ENCODE measurements at regions not wholly inside any gene's neighbourhood (a gene's known extent, or its start where the extent isn't known, plus 50 kb on each side); places are given as distances from the start of the nearest gene placed in this dataset.

GRCh38 chr7:84913731-84914130 lies 273.1 kb downstream of the SEMA3D start:
- no peak overlapping the region; the same call in 1 of the 2 replicates for H3K27ac ChIP-seq
- H3K9ac ChIP-seq, result no peak overlapping the region
- H3K4me3 ChIP-seq, result peak overlapping the region; percentile 55
- peak overlapping the region; percentile 85 for H2AFZ ChIP-seq
- H3K9me3 ChIP-seq (ENCODE audit: low read depth), result no peaks in the 10 kb centered on the region
- H3F3A ChIP-seq (ENCODE audit: insufficient read depth), result peaks cover 4% of the 10 kb centered on the region; the same call in 1 of the 2 replicates
- H3K27me3 ChIP-seq (replicated peaks; ENCODE audit: insufficient read depth), result no peaks in the 10 kb centered on the region
- no peaks in the 10 kb centered on the region for H3K9me2 ChIP-seq (ENCODE audit: insufficient read depth)
- TF ChIP-seq EZH2phosphoT487 (IDR thresholded peaks at IDR 0.05; ENCODE audit: insufficient read depth, low read depth), result no peak
- no peak for TF ChIP-seq EZH2 (IDR thresholded peaks at IDR 0.05; ENCODE audit: insufficient read depth, poor library complexity, severe bottlenecking)
- peaks cover 15% of the 10 kb centered on the region for H3K4me1 ChIP-seq (ENCODE audit: insufficient read depth)
- in situ Hi-C loops (cut with MboI), result loop anchor here (10.0 kb wide), 1 partner anchor 59 kb away; no protein-coding TSS in a partner anchor
- peak; percentile 67 for DNase-seq
- peak overlapping the region; percentile 62 for H3K4me2 ChIP-seq (ENCODE audit: unreplicated experiment)
- H3K79me2 ChIP-seq (ENCODE audit: insufficient read depth), result no peaks in the 10 kb centered on the region
- H4K20me1 ChIP-seq (ENCODE audit: insufficient read depth), result no peaks in the 10 kb centered on the region
- H3K36me3 ChIP-seq (ENCODE audit: low read depth), result no peaks in the 10 kb centered on the region

- peak overlapping the region; percentile 55 for H3K4me3 ChIP-seq
- H3K27ac ChIP-seq, result no peak overlapping the region; the same call in 1 of the 2 replicates
- no peaks in the 10 kb centered on the region for H4K20me1 ChIP-seq (ENCODE audit: insufficient read depth)
Measured at GRCh38 chr7:84912993-84913635, 273.7 kb downstream of the SEMA3D start.

DNA sequence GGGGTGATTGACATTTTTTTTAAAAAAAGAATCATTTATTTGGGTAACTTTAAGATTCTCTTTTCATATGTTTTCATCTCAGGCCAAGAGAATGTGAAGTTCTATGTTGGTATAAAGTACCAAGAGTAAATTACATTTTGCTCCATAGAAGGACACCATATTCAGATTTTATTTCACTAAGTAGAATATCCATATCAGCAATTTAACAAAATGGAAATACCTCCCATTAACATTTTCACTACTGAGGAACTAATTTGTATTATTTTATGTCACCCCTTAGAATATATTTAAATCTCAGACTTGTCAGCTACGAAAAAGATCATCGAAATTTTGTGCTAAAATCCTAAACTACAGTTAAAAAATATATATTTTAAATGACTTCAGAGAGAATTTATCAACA lies 274.3 kb downstream of the SEMA3D start:
- no peak overlapping the region for H3K9ac ChIP-seq
- no peaks in the 10 kb centered on the region for H3K9me2 ChIP-seq (ENCODE audit: insufficient read depth)
- H3K4me2 ChIP-seq (ENCODE audit: unreplicated experiment), result no peak overlapping the region
- no peaks in the 10 kb centered on the region for H3K27me3 ChIP-seq (replicated peaks; ENCODE audit: insufficient read depth)
- no peak overlapping the region for H2AFZ ChIP-seq
- H3F3A ChIP-seq (ENCODE audit: insufficient read depth), result peaks cover 4% of the 10 kb centered on the region; the same call in 1 of the 2 replicates
- no peaks in the 10 kb centered on the region for H3K9me3 ChIP-seq (ENCODE audit: low read depth)
- peaks cover 15% of the 10 kb centered on the region for H3K4me1 ChIP-seq (ENCODE audit: insufficient read depth)
- no peak for DNase-seq
- no peak overlapping the region for H3K4me3 ChIP-seq
- no peaks in the 10 kb centered on the region for H3K79me2 ChIP-seq (ENCODE audit: insufficient read depth)
- H3K36me3 ChIP-seq (ENCODE audit: low read depth), result no peaks in the 10 kb centered on the region
- WGBS, 2 experiments (ENCODE audit: low coverage in 1 of 2, low lambda C conversion rate in 2 of 2, missing lambda C conversion rate in 2 of 2), result 98 to 99% methylated on average over 2 of the region's 2 CpGs
- no peak for TF ChIP-seq EZH2phosphoT487 (IDR thresholded peaks at IDR 0.05; ENCODE audit: insufficient read depth, low read depth)
- TF ChIP-seq EZH2 (IDR thresholded peaks at IDR 0.05; ENCODE audit: insufficient read depth, poor library complexity, severe bottlenecking), result no peak
- no peaks in the 10 kb centered on the region for H4K20me1 ChIP-seq (ENCODE audit: insufficient read depth)
- H3K27ac ChIP-seq, result no peak overlapping the region
- in situ Hi-C loops (cut with MboI), result loop anchor here (10.0 kb wide), 1 partner anchor 58 kb away; no protein-coding TSS in a partner anchor

More at GRCh38 chr7:84912993-84913635, 273.7 kb downstream of the SEMA3D start:
- Histone ChIP-seq H3F3A (ENCODE audit: insufficient read depth) (peaks cover 4% of the 10 kb centered on the region; the same call in 1 of the 2 replicates), H3K9me3 (ENCODE audit: low read depth) (no peaks in the 10 kb centered on the region), H3K4me1 (ENCODE audit: insufficient read depth) (peaks cover 15% of the 10 kb centered on the region), H3K4me2 (ENCODE audit: unreplicated experiment) (peak overlapping the region; percentile 62), H3K79me2 (ENCODE audit: insufficient read depth) (no peaks in the 10 kb centered on the region), H3K36me3 (ENCODE audit: low read depth) (no peaks in the 10 kb centered on the region), H3K9ac (no peak overlapping the region), H3K9me2 (ENCODE audit: insufficient read depth) (no peaks in the 10 kb centered on the region), H2AFZ (peak overlapping the region; percentile 85), H3K27me3 (replicated peaks; ENCODE audit: insufficient read depth) (no peaks in the 10 kb centered on the region)
- 70 to 78% methylated on average over 5 of the region's 5 CpGs for WGBS, 2 experiments (ENCODE audit: low coverage in 1 of 2, low lambda C conversion rate in 2 of 2, missing lambda C conversion rate in 2 of 2)
- peak; percentile 25 for DNase-seq
- in situ Hi-C loops (cut with MboI), result loop anchor here (10.0 kb wide), 1 partner anchor 58 kb away; no protein-coding TSS in a partner anchor
- TF ChIP-seq EZH2 (IDR thresholded peaks at IDR 0.05; ENCODE audit: insufficient read depth, poor library complexity, severe bottlenecking), result no peak
- no peak for TF ChIP-seq EZH2phosphoT487 (IDR thresholded peaks at IDR 0.05; ENCODE audit: insufficient read depth, low read depth)

GRCh38 chr7:84912018-84912417 lies 274.8 kb downstream of the SEMA3D start:
- in situ Hi-C loops (cut with MboI), result loop anchor here (10.0 kb wide), 1 partner anchor 57 kb away; no protein-coding TSS in a partner anchor
- H3K36me3 ChIP-seq (ENCODE audit: low read depth), result no peaks in the 10 kb centered on the region
- no peaks in the 10 kb centered on the region for H3K9me2 ChIP-seq (ENCODE audit: insufficient read depth)

More at GRCh38 chr7:84912018-84912417, 274.8 kb downstream of the SEMA3D start:
- H3K4me2 ChIP-seq (ENCODE audit: unreplicated experiment), result no peak overlapping the region
- H3K9ac ChIP-seq, result no peak overlapping the region
- H3K4me1 ChIP-seq (ENCODE audit: insufficient read depth), result peaks cover 15% of the 10 kb centered on the region
- H3K9me3 ChIP-seq (ENCODE audit: low read depth), result no peaks in the 10 kb centered on the region
- H3K27me3 ChIP-seq (replicated peaks; ENCODE audit: insufficient read depth), result no peaks in the 10 kb centered on the region
- no peak for DNase-seq
- no peak overlapping the region for H3K27ac ChIP-seq
- peaks cover 4% of the 10 kb centered on the region; the same call in 1 of the 2 replicates for H3F3A ChIP-seq (ENCODE audit: insufficient read depth)
- H3K4me3 ChIP-seq, result no peak overlapping the region
- no peak for TF ChIP-seq EZH2phosphoT487 (IDR thresholded peaks at IDR 0.05; ENCODE audit: insufficient read depth, low read depth)
- no peak for TF ChIP-seq EZH2 (IDR thresholded peaks at IDR 0.05; ENCODE audit: insufficient read depth, poor library complexity, severe bottlenecking)
- H3K79me2 ChIP-seq (ENCODE audit: insufficient read depth), result no peaks in the 10 kb centered on the region
- H2AFZ ChIP-seq, result no peak overlapping the region
- no peaks in the 10 kb centered on the region for H4K20me1 ChIP-seq (ENCODE audit: insufficient read depth)

Measured in GM23248 (cell line).